ENCODE measurements at regions not wholly inside any gene's neighbourhood (a gene's known extent, or its start where the extent isn't known, plus 50 kb on each side); places are given as distances from the start of the nearest gene placed in this dataset.
A peak's percentile ranks its signal among the peaks of the same experiment; 100 is the strongest.

- DNase-seq = no peak
These were observed 50.4 kb upstream of the GRIP2 start for GRCh38 chr3:14590569-14590968.

- DNase-seq = no peak
These were observed 52.2 kb upstream of the GRIP2 start for GRCh38 chr3:14592390-14592789.

- no peak for DNase-seq
These were observed 52.7 kb upstream of the GRIP2 start for GRCh38 chr3:14592836-14593235.

- DNase-seq = no peak
These were observed 54.1 kb upstream of the GRIP2 start for GRCh38 chr3:14594234-14594633.

GRCh38 chr3:14595561-14595960, 55.4 kb upstream of the GRIP2 start:
- no peak for DNase-seq

GRCh38 chr3:14597266-14597665, 54.3 kb upstream of the CCDC174 start:
- DNase-seq = no peak

- DNase-seq = peak; percentile 27
These were observed 53.4 kb upstream of the CCDC174 start for GRCh38 chr3:14598143-14598569.

GRCh38 chr3:14599488-14599887, 52.1 kb upstream of the CCDC174 start:
- DNase-seq = no peak

GRCh38 chr3:14600075-14600474, 51.5 kb upstream of the CCDC174 start:
- DNase-seq = no peak

GRCh38 chr3:14600856-14601610, 50.5 kb upstream of the CCDC174 start:
- no peak for DNase-seq

- DNase-seq = no peak
These were observed 49.9 kb upstream of the CCDC174 start for GRCh38 chr3:14601692-14602005.

Data from NCI-H1105 (cell line).